Stimulated activated naive B cell treated with anti-CD40 and anti-IgM and Interleukin-4, amounts not matched to agents 10 μg/mL and 1 μg/mL and 100 μg/mL, for 72 hours (primary cell): ENCODE measurements at regions not wholly inside any gene's neighbourhood (a gene's known extent, or its start where the extent isn't known, plus 50 kb on each side); places are given as distances from the start of the nearest gene placed in this dataset.
A peak's percentile ranks its signal among the peaks of the same experiment; 100 is the strongest.

Source experiments
- ATAC-seq, 2 donors: fragments of 150-1000 bp; cut with Tn5 transposase; replicated peaks; 2 replicates each; pipeline ENCODE4 v1.10.0; 2021; ENCODE audit warnings: moderate library complexity in 1 of 2
- DNase-seq: peaks from one replicate; pipeline ENCODE4 v3.0.0; 2021
- H3K27ac Mint-ChIP-seq: one replicate; pipeline ENCODE4 v1.8.0; 2022; ENCODE audit warnings: mild to moderate bottlenecking, mixed read lengths
- H3K27me3 Mint-ChIP-seq, 2 donors: one replicate each; pipeline ENCODE4 v1.8.0; 2022; ENCODE audit warnings: mixed read lengths in 2 of 2
- H3K36me3 Mint-ChIP-seq, 2 donors: one replicate each; pipeline ENCODE4 v1.8.0; 2022; ENCODE audit warnings: mixed read lengths in 2 of 2, mild to moderate bottlenecking in 1 of 2
- H3K4me1 Mint-ChIP-seq, 2 donors: one replicate each; pipeline ENCODE4 v1.8.0; 2022; ENCODE audit warnings: mixed read lengths in 2 of 2, mild to moderate bottlenecking in 1 of 2
- H3K4me3 Mint-ChIP-seq, 2 donors: one replicate each; pipeline ENCODE4 v1.8.0; 2022; ENCODE audit warnings: mild to moderate bottlenecking in 2 of 2, mixed read lengths in 2 of 2, moderate library complexity in 1 of 2
- H3K9me3 Mint-ChIP-seq, 2 donors: one replicate each; pipeline ENCODE4 v1.8.0; 2022; ENCODE audit warnings: mixed read lengths in 2 of 2, mild to moderate bottlenecking in 1 of 2

GRCh38 chr11:8796941-8797340, 114.0 kb upstream of the AKIP1 start:
- no peak for DNase-seq
- Mint-ChIP-seq H3K9me3 (no peaks in the 10 kb centered on the region), H3K27ac (no peak overlapping the region), H3K27me3 (peaks cover 12 to 15% of the 10 kb centered on the region in 2 donors), H3K36me3 (no peaks in the 10 kb centered on the region), H3K4me3 (no peak overlapping the region), H3K4me1 (no peaks in the 10 kb centered on the region)
- no peak for ATAC-seq

GRCh38 chr11:8799273-8799672, 111.7 kb upstream of the AKIP1 start:
- Mint-ChIP-seq H3K27ac (no peak overlapping the region), H3K27me3 (peaks cover 12 to 15% of the 10 kb centered on the region in 2 donors), H3K36me3 (no peaks in the 10 kb centered on the region), H3K4me1 (no peaks in the 10 kb centered on the region), H3K9me3 (no peaks in the 10 kb centered on the region), H3K4me3 (no peak overlapping the region)
- DNase-seq: no peak
- ATAC-seq: no peak

GRCh38 chr11:8800520-8801110, 110.4 kb upstream of the AKIP1 start:
- Mint-ChIP-seq H3K27ac (no peak overlapping the region), H3K36me3 (no peaks in the 10 kb centered on the region), H3K4me3 (no peak overlapping the region), H3K4me1 (peaks cover 0 to 2% of the 10 kb centered on the region in 2 donors), H3K9me3 (no peaks in the 10 kb centered on the region), H3K27me3 (peaks cover 12 to 14% of the 10 kb centered on the region in 2 donors)
- DNase-seq: no peak
- no peak for ATAC-seq

- ATAC-seq (no peak), DNase-seq (no peak)
- Mint-ChIP-seq H3K9me3 (no peaks in the 10 kb centered on the region), H3K27me3 (peaks cover 10 to 12% of the 10 kb centered on the region in 2 donors), H3K4me1 (peaks cover 0 to 2% of the 10 kb centered on the region in 2 donors), H3K4me3 (no peak overlapping the region), H3K36me3 (no peaks in the 10 kb centered on the region), H3K27ac (no peak overlapping the region)
Measured at GRCh38 chr11:8801121-8801520, 109.9 kb upstream of the AKIP1 start.

GRCh38 chr11:8802251-8802650, 108.7 kb upstream of the AKIP1 start:
- Mint-ChIP-seq H3K27ac (no peak overlapping the region), H3K9me3 (no peaks in the 10 kb centered on the region), H3K4me1 (peaks cover 0 to 2% of the 10 kb centered on the region in 2 donors), H3K36me3 (no peaks in the 10 kb centered on the region), H3K27me3 (peaks cover 9 to 12% of the 10 kb centered on the region in 2 donors), H3K4me3 (no peak overlapping the region)
- ATAC-seq (no peak), DNase-seq (no peak)

GRCh38 chr11:8803973-8804372, 107.0 kb upstream of the AKIP1 start:
- no peaks in the 10 kb centered on the region for H3K9me3 Mint-ChIP-seq
- no peaks in the 10 kb centered on the region for H3K36me3 Mint-ChIP-seq
- no peak overlapping the region for H3K27ac Mint-ChIP-seq
- DNase-seq (no peak), ATAC-seq (no peak)
- peaks cover 0 to 2% of the 10 kb centered on the region in 2 donors for H3K4me1 Mint-ChIP-seq
- H3K4me3 Mint-ChIP-seq: no peak overlapping the region
- peaks cover 2% of the 10 kb centered on the region in 2 donors for H3K27me3 Mint-ChIP-seq

GRCh38 chr11:8805296-8805695, 105.7 kb upstream of the AKIP1 start:
- DNase-seq: no peak
- Mint-ChIP-seq H3K27ac (no peak overlapping the region), H3K27me3 (peaks cover 7 to 13% of the 10 kb centered on the region in 2 donors), H3K4me1 (peaks cover 2 to 4% of the 10 kb centered on the region in 2 donors), H3K36me3 (no peaks in the 10 kb centered on the region), H3K9me3 (no peaks in the 10 kb centered on the region), H3K4me3 (no peak overlapping the region)
- no peak for ATAC-seq

DNA sequence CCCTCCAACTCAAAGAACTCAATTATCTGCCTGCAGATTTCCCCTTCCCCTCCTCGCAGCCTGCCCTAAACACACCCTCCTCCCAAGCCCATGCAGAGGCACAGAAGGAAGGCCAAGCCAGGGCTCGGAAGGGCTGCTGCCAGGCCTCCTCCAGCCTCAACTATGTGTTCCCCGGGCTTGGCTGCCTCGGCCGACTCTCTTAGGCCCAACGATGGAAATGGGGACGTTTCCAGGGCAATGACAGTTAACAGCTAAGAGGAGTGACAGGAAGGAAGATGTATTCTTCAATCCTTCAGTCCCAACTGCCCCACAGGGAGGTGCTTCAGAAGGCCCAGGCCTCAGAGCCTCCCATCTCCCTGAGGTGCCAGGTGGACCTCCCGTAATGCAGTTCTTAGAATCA, 104.0 kb upstream of the AKIP1 start:
- ATAC-seq (no peak), DNase-seq (no peak)
- Mint-ChIP-seq H3K27me3 (peaks cover 13 to 22% of the 10 kb centered on the region in 2 donors), H3K4me1 (peaks cover 9% of the 10 kb centered on the region in 2 donors), H3K4me3 (no peak overlapping the region), H3K27ac (no peak overlapping the region), H3K36me3 (no peaks in the 10 kb centered on the region), H3K9me3 (no peaks in the 10 kb centered on the region)

DNA sequence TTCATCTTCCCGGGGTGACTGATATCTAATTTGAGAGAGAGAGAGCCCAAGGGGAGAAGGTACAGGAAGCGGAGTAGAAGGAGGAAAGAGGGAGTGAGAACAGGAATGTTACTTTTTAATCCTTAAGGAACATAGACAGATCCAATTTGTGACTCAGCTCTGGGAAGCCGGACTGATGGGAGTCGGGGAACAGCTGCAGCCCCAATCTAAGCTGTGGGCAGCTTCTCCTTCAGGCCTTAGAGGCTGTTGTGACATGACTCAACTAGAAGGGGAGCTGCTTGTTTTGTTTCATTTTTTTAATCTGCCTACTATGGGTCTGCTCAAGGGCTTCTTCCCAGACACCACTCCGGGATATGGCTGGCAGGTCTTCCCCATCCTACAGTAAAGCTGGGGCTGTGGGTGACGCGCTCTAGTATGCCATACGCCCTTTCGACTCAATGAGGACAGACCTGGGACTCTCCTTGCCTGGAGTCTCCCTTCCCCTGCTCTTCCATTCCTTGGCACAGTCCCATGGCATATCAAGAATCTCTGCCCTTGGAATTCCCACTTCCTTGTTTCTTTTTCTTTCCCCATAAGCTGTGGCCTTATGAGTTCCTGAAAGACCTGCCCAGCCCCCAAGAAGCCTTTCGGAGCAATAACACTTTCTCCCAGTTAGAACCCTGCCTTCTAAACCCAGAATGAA, 103.3 kb upstream of the AKIP1 start:
- ATAC-seq (no peak), DNase-seq (no peak)
- H3K9me3 Mint-ChIP-seq: no peaks in the 10 kb centered on the region
- H3K36me3 Mint-ChIP-seq: no peaks in the 10 kb centered on the region
- no peak overlapping the region for H3K4me3 Mint-ChIP-seq
- peaks cover 13 to 22% of the 10 kb centered on the region in 2 donors for H3K27me3 Mint-ChIP-seq
- H3K4me1 Mint-ChIP-seq: peaks cover 9% of the 10 kb centered on the region in 2 donors
- no peak overlapping the region for H3K27ac Mint-ChIP-seq

DNA sequence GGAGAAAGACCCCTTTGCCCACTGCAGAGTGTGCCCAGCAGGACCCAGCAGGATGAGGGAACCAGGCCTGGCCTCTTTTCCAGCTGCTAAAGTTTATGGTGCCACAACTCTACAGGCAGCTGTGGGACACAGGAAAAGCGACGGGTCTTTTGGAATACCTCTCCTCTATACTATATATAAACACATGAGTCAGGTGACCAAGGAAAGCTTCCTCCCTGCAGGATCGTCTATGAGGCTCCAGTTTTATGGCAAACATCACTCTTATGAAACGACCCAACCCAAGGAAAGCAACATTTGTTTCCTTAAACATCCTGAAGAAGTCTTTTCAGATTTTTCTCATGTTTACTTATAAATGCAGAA, 102.8 kb upstream of the AKIP1 start:
- Mint-ChIP-seq H3K4me3 (no peak overlapping the region), H3K27ac (no peak overlapping the region), H3K36me3 (no peaks in the 10 kb centered on the region)

GRCh38 chr11:8809241-8809938, 101.6 kb upstream of the AKIP1 start:
- DNase-seq: no peak
- Mint-ChIP-seq H3K4me3 (no peak overlapping the region), H3K9me3 (no peaks in the 10 kb centered on the region), H3K27me3 (peaks cover 13 to 22% of the 10 kb centered on the region in 2 donors), H3K27ac (no peak overlapping the region), H3K36me3 (no peaks in the 10 kb centered on the region), H3K4me1 (peaks cover 9% of the 10 kb centered on the region in 2 donors)
- ATAC-seq: no peak

More for the DNA sequence above, 102.8 kb upstream of the AKIP1 start:
- ATAC-seq (no peak), DNase-seq (no peak)
- H3K4me1 Mint-ChIP-seq: peaks cover 9% of the 10 kb centered on the region in 2 donors
- peaks cover 13 to 22% of the 10 kb centered on the region in 2 donors for H3K27me3 Mint-ChIP-seq
- H3K9me3 Mint-ChIP-seq: no peaks in the 10 kb centered on the region

DNA sequence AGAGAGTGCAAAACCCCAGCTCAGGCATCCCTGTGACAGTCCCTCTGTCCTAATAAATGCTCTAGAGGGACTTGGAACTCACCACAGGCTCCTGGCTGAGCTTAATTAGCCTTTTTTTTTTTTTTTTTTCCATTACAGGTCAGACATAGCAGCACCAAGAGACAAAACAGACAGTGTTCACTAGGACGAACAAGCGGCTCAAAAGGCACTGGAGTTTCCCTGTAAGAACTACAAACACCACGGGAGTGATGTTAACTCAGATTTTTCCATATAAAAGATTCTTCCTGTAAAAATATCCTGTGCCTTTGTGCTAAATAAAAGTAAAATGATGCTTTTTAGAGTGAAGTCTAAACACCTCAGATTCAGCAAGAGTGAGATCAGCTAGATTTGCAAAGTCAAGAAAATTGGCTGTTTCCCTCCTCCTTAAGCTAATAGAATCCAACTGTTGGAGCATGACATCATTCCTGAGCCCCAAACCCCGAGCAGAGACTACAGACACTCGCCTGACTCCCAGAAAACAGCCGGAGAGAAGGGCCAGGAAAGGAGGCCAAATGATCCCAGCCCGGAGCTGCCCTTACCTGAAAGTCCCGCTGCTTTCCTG, 101.0 kb upstream of the AKIP1 start:
- Mint-ChIP-seq H3K4me1 (peaks cover 9% of the 10 kb centered on the region in 2 donors), H3K27ac (no peak overlapping the region), H3K4me3 (peak overlapping the region; percentile 67 to 81), H3K9me3 (no peaks in the 10 kb centered on the region), H3K36me3 (no peaks in the 10 kb centered on the region), H3K27me3 (peaks cover 13 to 22% of the 10 kb centered on the region in 2 donors)
- no peak for ATAC-seq
- no peak for DNase-seq

DNA sequence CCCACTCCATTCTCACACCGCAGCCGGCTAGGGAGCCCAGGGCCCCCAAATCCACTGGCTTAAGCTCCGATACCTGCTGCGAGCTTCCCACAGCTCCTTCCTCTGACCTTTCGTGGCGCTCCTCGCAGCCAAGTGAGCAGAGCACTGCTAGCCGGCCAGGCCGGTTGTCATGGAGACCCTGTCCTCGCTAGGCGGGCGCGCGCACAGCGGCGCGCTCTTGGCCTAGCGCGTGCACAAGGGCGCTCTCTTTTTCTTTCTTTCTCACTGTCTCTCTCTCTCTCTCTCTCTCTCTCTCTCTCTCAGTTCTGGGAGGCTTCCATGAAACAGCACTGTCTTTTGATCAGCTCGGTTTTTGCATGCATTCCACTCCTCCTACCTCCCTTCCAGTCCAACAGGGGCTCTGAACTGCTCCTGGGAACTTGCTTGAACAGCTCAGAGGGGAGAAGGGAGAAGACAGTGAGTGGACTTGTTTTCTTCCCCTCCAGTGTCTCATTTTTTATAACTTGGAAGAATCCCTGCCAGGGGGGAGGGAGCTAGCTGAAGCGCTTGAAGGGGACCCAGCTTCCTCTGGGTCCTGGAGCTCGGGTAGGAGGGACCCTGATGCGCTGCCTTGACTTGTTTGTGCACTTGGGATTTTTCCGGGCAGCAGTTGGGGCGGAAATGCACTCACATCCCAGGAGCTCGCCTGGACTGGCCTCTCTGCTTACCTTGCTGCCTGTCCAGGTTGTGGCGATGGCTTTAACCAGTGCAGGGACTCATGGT, 100.3 kb upstream of the AKIP1 start:
- peaks cover 13 to 22% of the 10 kb centered on the region in 2 donors for H3K27me3 Mint-ChIP-seq
- no peaks in the 10 kb centered on the region for H3K36me3 Mint-ChIP-seq
- H3K4me1 Mint-ChIP-seq: peaks cover 7 to 9% of the 10 kb centered on the region in 2 donors
- DNase-seq: no peak
- H3K4me3 Mint-ChIP-seq: peak overlapping the region; percentile 67 to 81
- peak; percentile 44 to 47 for ATAC-seq
- H3K9me3 Mint-ChIP-seq: no peaks in the 10 kb centered on the region
- peak overlapping the region; percentile 1 for H3K27ac Mint-ChIP-seq

DNA sequence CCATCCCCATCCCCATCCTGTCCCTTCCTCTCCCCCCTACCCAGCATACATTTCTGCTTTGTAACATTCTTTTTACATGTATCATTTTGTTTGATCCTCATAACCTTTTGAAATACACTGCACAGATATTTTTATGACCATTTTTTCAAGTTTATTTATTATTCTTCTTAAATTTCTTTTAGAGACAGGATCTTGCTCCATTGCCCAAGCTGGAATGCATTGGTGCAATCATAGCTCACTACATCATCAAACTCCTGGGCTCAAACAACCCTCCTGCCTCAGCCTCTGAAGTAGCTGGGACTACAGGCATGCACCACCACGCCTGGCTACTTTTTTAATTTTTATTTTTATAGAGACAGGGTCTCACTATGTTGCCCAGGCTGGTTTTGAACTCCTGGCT, 99.4 kb upstream of the AKIP1 start:
- H3K27ac Mint-ChIP-seq: no peak overlapping the region
- no peak for DNase-seq
- no peak for ATAC-seq

More for the DNA sequence above, 99.4 kb upstream of the AKIP1 start:
- no peaks in the 10 kb centered on the region for H3K36me3 Mint-ChIP-seq
- no peak overlapping the region for H3K4me3 Mint-ChIP-seq
- peaks cover 13 to 22% of the 10 kb centered on the region in 2 donors for H3K27me3 Mint-ChIP-seq
- H3K4me1 Mint-ChIP-seq: peaks cover 7 to 9% of the 10 kb centered on the region in 2 donors
- H3K9me3 Mint-ChIP-seq: no peaks in the 10 kb centered on the region
